ENCODE measurements at regions not wholly inside any gene's neighbourhood (a gene's known extent, or its start where the extent isn't known, plus 50 kb on each side); places are given as distances from the start of the nearest gene placed in this dataset.
"Not testable (repeated sequence)": the region's sequence is repeated elsewhere in the genome, so short reads cannot be mapped to it uniquely, and the experiment has no call there.

GRCh38 chr7:145464287-145464686 lies 628.4 kb upstream of the TPK1 start:
- no peak for DNase-seq

GRCh38 chr7:145462463-145462862 lies 626.6 kb upstream of the TPK1 start:
- no peak for DNase-seq

- no peak for DNase-seq
Observed at GRCh38 chr7:145434811-145435210, 599.0 kb upstream of the TPK1 start.

GRCh38 chr7:145431834-145432233 lies 596.0 kb upstream of the TPK1 start:
- no peak for DNase-seq

GRCh38 chr7:145418481-145418880 lies 582.6 kb upstream of the TPK1 start:
- DNase-seq = not testable (repeated sequence)

- DNase-seq = no peak
Observed at GRCh38 chr7:145411066-145411465, 575.2 kb upstream of the TPK1 start.

- no peak for DNase-seq
Observed at GRCh38 chr7:145398758-145399157, 562.9 kb upstream of the TPK1 start.

GRCh38 chr7:145394126-145394525 lies 558.3 kb upstream of the TPK1 start:
- DNase-seq = peak; percentile 85 to 86

- DNase-seq = no peak
Observed at GRCh38 chr7:145382762-145383161, 546.9 kb upstream of the TPK1 start.

GRCh38 chr7:145378197-145378596 lies 542.3 kb upstream of the TPK1 start:
- no peak for DNase-seq

- no peak for DNase-seq
Observed at GRCh38 chr7:145360511-145361100, 524.8 kb upstream of the TPK1 start.

- DNase-seq = no peak
Observed at GRCh38 chr7:145350334-145350733, 514.5 kb upstream of the TPK1 start.

GRCh38 chr7:145349452-145349851 lies 513.6 kb upstream of the TPK1 start:
- not testable (repeated sequence) for DNase-seq

GRCh38 chr7:145347271-145347670 lies 511.4 kb upstream of the TPK1 start:
- no peak for DNase-seq

GRCh38 chr7:145339319-145339718 lies 503.5 kb upstream of the TPK1 start:
- DNase-seq = no peak

GRCh38 chr7:145331522-145331921 lies 495.7 kb upstream of the TPK1 start:
- DNase-seq = no peak

- DNase-seq = no peak
Observed at GRCh38 chr7:145331076-145331475, 495.2 kb upstream of the TPK1 start.

- DNase-seq = no peak
Observed at GRCh38 chr7:145327646-145328045, 491.8 kb upstream of the TPK1 start.

GRCh38 chr7:145324081-145324480 lies 488.2 kb upstream of the TPK1 start:
- DNase-seq = no peak

GRCh38 chr7:145313551-145313950 lies 477.7 kb upstream of the TPK1 start:
- peak; percentile 89 to 91 for DNase-seq

- DNase-seq = no peak
Observed at GRCh38 chr7:145293754-145294153, 457.9 kb upstream of the TPK1 start.

GRCh38 chr7:145293228-145293701 lies 457.4 kb upstream of the TPK1 start:
- DNase-seq = peak; percentile 48 to 57

GRCh38 chr7:145289384-145289783 lies 453.5 kb upstream of the TPK1 start:
- no peak for DNase-seq

GRCh38 chr7:145276118-145276517 lies 440.3 kb upstream of the TPK1 start:
- DNase-seq = no peak

All from right lung (tissue), 2 donors.